HG03432 (cell line): ENCODE measurements at regions not wholly inside any gene's neighbourhood (a gene's known extent, or its start where the extent isn't known, plus 50 kb on each side); places are given as distances from the start of the nearest gene placed in this dataset.

Experiments used
- ATAC-seq: cut with Tn5 transposase; IDR thresholded peaks from one replicate; pipeline ENCODE4 v1.9.1; 2021; ENCODE audit warnings: mild to moderate bottlenecking, moderate library complexity; ENCODE audit not compliant: unreplicated experiment

GRCh38 chr21:41071258-41072171, 96.4 kb upstream of the BACE2 start:
- ATAC-seq, result no peak

GRCh38 chr21:41073558-41073957, 94.4 kb upstream of the BACE2 start:
- ATAC-seq, result no peak

- no peak for ATAC-seq
Measured at GRCh38 chr21:41074396-41075184, 93.4 kb upstream of the BACE2 start.

- no peak for ATAC-seq
Measured at GRCh38 chr21:41075656-41076055, 92.3 kb upstream of the BACE2 start.

GRCh38 chr21:41076064-41076463, 91.9 kb upstream of the BACE2 start:
- no peak for ATAC-seq

GRCh38 chr21:41079159-41079558, 88.8 kb upstream of the BACE2 start:
- ATAC-seq, result no peak

- ATAC-seq, result no peak
Measured at GRCh38 chr21:41080485-41081121, 87.4 kb upstream of the BACE2 start.

GRCh38 chr21:41086569-41086968, 81.4 kb upstream of the BACE2 start:
- no peak for ATAC-seq

GRCh38 chr21:41090981-41091380, 77.0 kb upstream of the BACE2 start:
- no peak for ATAC-seq

- no peak for ATAC-seq
Measured at GRCh38 chr21:41091616-41092015, 76.3 kb upstream of the BACE2 start.

- ATAC-seq, result no peak
Measured at GRCh38 chr21:41092312-41092711, 75.6 kb upstream of the BACE2 start.

GRCh38 chr21:41095983-41096382, 72.0 kb upstream of the BACE2 start:
- ATAC-seq, result no peak

- no peak for ATAC-seq
Measured at GRCh38 chr21:41098076-41098475, 69.9 kb upstream of the BACE2 start.

GRCh38 chr21:41098481-41099042, 69.4 kb upstream of the BACE2 start:
- no peak for ATAC-seq

- no peak for ATAC-seq
Measured at GRCh38 chr21:41100826-41101550, 67.0 kb upstream of the BACE2 start.

GRCh38 chr21:41102281-41102680, 65.7 kb upstream of the BACE2 start:
- no peak for ATAC-seq

GRCh38 chr21:41107602-41108001, 60.4 kb upstream of the BACE2 start:
- no peak for ATAC-seq

- ATAC-seq, result no peak
Measured at GRCh38 chr21:41108668-41109585, 59.0 kb upstream of the BACE2 start.

GRCh38 chr21:41110161-41110560, 57.8 kb upstream of the BACE2 start:
- no peak for ATAC-seq
